ENCODE measurements at regions not wholly inside any gene's neighbourhood (a gene's known extent, or its start where the extent isn't known, plus 50 kb on each side); places are given as distances from the start of the nearest gene placed in this dataset.
"Not testable (repeated sequence)": the region's sequence is repeated elsewhere in the genome, so short reads cannot be mapped to it uniquely, and the experiment has no call there.

- H3K9me3 Mint-ChIP-seq; H3K27ac Mint-ChIP-seq; H3K9me3 ChIP-seq (ENCODE audit: low read depth); H3F3A ChIP-seq (ENCODE audit: low read depth); H3K4me1 Mint-ChIP-seq; H3K9ac ChIP-seq; H2AFZ ChIP-seq (replicated peaks); H3K36me3 ChIP-seq; H3K27me3 Mint-ChIP-seq (ENCODE audit: insufficient read depth, low read depth); H3K27ac ChIP-seq; H3K4me1 ChIP-seq; H3K4me2 ChIP-seq; H3K4me3 Mint-ChIP-seq; H4K20me1 ChIP-seq (ENCODE audit: low read depth); H3K36me3 Mint-ChIP-seq; DNase-seq (ENCODE audit: low spot score); H3K79me2 ChIP-seq (ENCODE audit: low read depth); H3K4me3 ChIP-seq; H3K27me3 ChIP-seq: not testable (repeated sequence)
These were observed 151.1 kb downstream of the BCL2L11 start for GRCh38 chr2:111271647-111272304.

GRCh38 chr2:111273007-111273406 is 152.3 kb downstream of the BCL2L11 start:
- H3K4me1 ChIP-seq; H3K9me3 ChIP-seq (ENCODE audit: low read depth); H3K9ac ChIP-seq; H3K36me3 Mint-ChIP-seq; H3K36me3 ChIP-seq; H3K79me2 ChIP-seq (ENCODE audit: low read depth); H3F3A ChIP-seq (ENCODE audit: low read depth); H3K9me3 Mint-ChIP-seq; H2AFZ ChIP-seq (replicated peaks); H3K4me1 Mint-ChIP-seq; H3K27ac Mint-ChIP-seq; DNase-seq (ENCODE audit: low spot score); H3K27me3 Mint-ChIP-seq (ENCODE audit: insufficient read depth, low read depth); H3K4me3 Mint-ChIP-seq; H4K20me1 ChIP-seq (ENCODE audit: low read depth); H3K27ac ChIP-seq; H3K27me3 ChIP-seq; H3K4me2 ChIP-seq; H3K4me3 ChIP-seq: not testable (repeated sequence)

GRCh38 chr2:111275047-111275853 is 154.5 kb downstream of the BCL2L11 start:
- H3K27me3 Mint-ChIP-seq (ENCODE audit: insufficient read depth, low read depth); H3K4me3 ChIP-seq; H3K27ac ChIP-seq; H3F3A ChIP-seq (ENCODE audit: low read depth); H3K9me3 ChIP-seq (ENCODE audit: low read depth); H3K9ac ChIP-seq; H3K36me3 Mint-ChIP-seq; H3K36me3 ChIP-seq; H3K27me3 ChIP-seq; DNase-seq (ENCODE audit: low spot score); H3K4me1 Mint-ChIP-seq; H3K9me3 Mint-ChIP-seq; H3K4me2 ChIP-seq; H4K20me1 ChIP-seq (ENCODE audit: low read depth); H3K27ac Mint-ChIP-seq; H3K79me2 ChIP-seq (ENCODE audit: low read depth); H3K4me1 ChIP-seq; H2AFZ ChIP-seq (replicated peaks); H3K4me3 Mint-ChIP-seq: not testable (repeated sequence)

- not testable (repeated sequence) for H3K79me2 ChIP-seq (ENCODE audit: low read depth); H3K27me3 Mint-ChIP-seq (ENCODE audit: insufficient read depth, low read depth); H3K4me1 Mint-ChIP-seq; H3K27ac ChIP-seq; H3K4me3 Mint-ChIP-seq; H3K9me3 Mint-ChIP-seq; H3K36me3 ChIP-seq; H3K4me2 ChIP-seq; H3K9me3 ChIP-seq (ENCODE audit: low read depth); H3K36me3 Mint-ChIP-seq; DNase-seq (ENCODE audit: low spot score); H3K4me1 ChIP-seq; H3K9ac ChIP-seq; H3K27ac Mint-ChIP-seq; H2AFZ ChIP-seq (replicated peaks); H3F3A ChIP-seq (ENCODE audit: low read depth); H3K27me3 ChIP-seq; H4K20me1 ChIP-seq (ENCODE audit: low read depth); H3K4me3 ChIP-seq
These were observed 155.1 kb downstream of the BCL2L11 start for GRCh38 chr2:111275854-111276171.

- not testable (repeated sequence) for DNase-seq (ENCODE audit: low spot score); H3K4me3 Mint-ChIP-seq; H4K20me1 ChIP-seq (ENCODE audit: low read depth)
These were observed 157.4 kb downstream of the BCL2L11 start for GRCh38 chr2:111278133-111278532.

GRCh38 chr2:111280709-111281286 is 160.1 kb downstream of the BCL2L11 start:
- H3K36me3 ChIP-seq; H3K79me2 ChIP-seq (ENCODE audit: low read depth); H3K9ac ChIP-seq; H3K4me3 ChIP-seq; DNase-seq (ENCODE audit: low spot score); H3K27me3 ChIP-seq; H3K36me3 Mint-ChIP-seq; H3K9me3 Mint-ChIP-seq; H4K20me1 ChIP-seq (ENCODE audit: low read depth); H3K4me1 Mint-ChIP-seq; H3K9me3 ChIP-seq (ENCODE audit: low read depth); H3K4me1 ChIP-seq; H3K27ac ChIP-seq; H3K4me2 ChIP-seq; H3K27me3 Mint-ChIP-seq (ENCODE audit: insufficient read depth, low read depth); H3F3A ChIP-seq (ENCODE audit: low read depth); H2AFZ ChIP-seq (replicated peaks); H3K4me3 Mint-ChIP-seq; H3K27ac Mint-ChIP-seq: not testable (repeated sequence)

More at GRCh38 chr2:111278133-111278532, 157.4 kb downstream of the BCL2L11 start:
- H3K27me3 Mint-ChIP-seq (ENCODE audit: insufficient read depth, low read depth); H3K9ac ChIP-seq; H3K4me1 Mint-ChIP-seq; H3K27me3 ChIP-seq; H3K4me2 ChIP-seq; H3K36me3 Mint-ChIP-seq; H3K27ac Mint-ChIP-seq; H3K36me3 ChIP-seq; H3K27ac ChIP-seq; H2AFZ ChIP-seq (replicated peaks); H3K9me3 ChIP-seq (ENCODE audit: low read depth); H3F3A ChIP-seq (ENCODE audit: low read depth); H3K9me3 Mint-ChIP-seq; H3K4me3 ChIP-seq; H3K4me1 ChIP-seq; H3K79me2 ChIP-seq (ENCODE audit: low read depth): not testable (repeated sequence)

GRCh38 chr2:111282162-111282561 is 161.4 kb downstream of the BCL2L11 start:
- H3K27me3 Mint-ChIP-seq (ENCODE audit: insufficient read depth, low read depth); DNase-seq (ENCODE audit: low spot score); H3K9me3 ChIP-seq (ENCODE audit: low read depth); H3K4me3 Mint-ChIP-seq; H3K36me3 Mint-ChIP-seq; H3K79me2 ChIP-seq (ENCODE audit: low read depth); H3F3A ChIP-seq (ENCODE audit: low read depth); H3K9ac ChIP-seq; H4K20me1 ChIP-seq (ENCODE audit: low read depth); H3K4me3 ChIP-seq; H3K27ac ChIP-seq; H3K9me3 Mint-ChIP-seq; H3K4me2 ChIP-seq; H3K27ac Mint-ChIP-seq; H2AFZ ChIP-seq (replicated peaks); H3K4me1 Mint-ChIP-seq; H3K27me3 ChIP-seq; H3K36me3 ChIP-seq; H3K4me1 ChIP-seq: not testable (repeated sequence)

Data from neural progenitor cell (in vitro differentiated cells).